ENCODE measurements at regions not wholly inside any gene's neighbourhood (a gene's known extent, or its start where the extent isn't known, plus 50 kb on each side); places are given as distances from the start of the nearest gene placed in this dataset.

GRCh38 chr3:72595927-72596610 is 252.2 kb downstream of the SHQ1 start:
- Histone ChIP-seq H3K4me1 (ENCODE audit: control insufficient read depth, insufficient read depth, low read length) (peaks cover 42% of the 10 kb centered on the region), H3K27ac (ENCODE audit: insufficient read depth, low read depth, low read length, poor library complexity, severe bottlenecking) (no peak overlapping the region), H3K27me3 (ENCODE audit: control insufficient read depth, insufficient read depth, low read length, poor library complexity, severe bottlenecking) (peaks cover 5% of the 10 kb centered on the region), H3K36me3 (ENCODE audit: control insufficient read depth, insufficient read depth, low read length) (no peaks in the 10 kb centered on the region), H3K9me3 (ENCODE audit: control insufficient read depth, low read length) (no peaks in the 10 kb centered on the region), H3K4me3 (ENCODE audit: insufficient read depth, low read depth, low read length) (no peak overlapping the region)
- 82% methylated on average over 7 of the region's 7 CpGs for WGBS, 2 experiments

GRCh38 chr3:72595376-72595775 is 252.9 kb downstream of the SHQ1 start:
- H3K27me3 ChIP-seq (ENCODE audit: control insufficient read depth, insufficient read depth, low read length, poor library complexity, severe bottlenecking): peaks cover 5% of the 10 kb centered on the region
- WGBS, 2 experiments: 84 to 86% methylated on average over 4 of the region's 4 CpGs

GRCh38 chr3:72594615-72595215 is 253.5 kb downstream of the SHQ1 start:
- no peaks in the 10 kb centered on the region for H3K9me3 ChIP-seq (ENCODE audit: control insufficient read depth, low read length)
- peaks cover 45% of the 10 kb centered on the region for H3K4me1 ChIP-seq (ENCODE audit: control insufficient read depth, insufficient read depth, low read length)
- peaks cover 7% of the 10 kb centered on the region for H3K27me3 ChIP-seq (ENCODE audit: control insufficient read depth, insufficient read depth, low read length, poor library complexity, severe bottlenecking)
- H3K4me3 ChIP-seq (ENCODE audit: insufficient read depth, low read depth, low read length): no peak overlapping the region
- 93 to 96% methylated on average over 3 of the region's 3 CpGs for WGBS, 2 experiments
- H3K27ac ChIP-seq (ENCODE audit: insufficient read depth, low read depth, low read length, poor library complexity, severe bottlenecking): no peak overlapping the region
- no peaks in the 10 kb centered on the region for H3K36me3 ChIP-seq (ENCODE audit: control insufficient read depth, insufficient read depth, low read length)

More at GRCh38 chr3:72595376-72595775, 252.9 kb downstream of the SHQ1 start:
- Histone ChIP-seq H3K4me3 (ENCODE audit: insufficient read depth, low read depth, low read length) (no peak overlapping the region), H3K9me3 (ENCODE audit: control insufficient read depth, low read length) (no peaks in the 10 kb centered on the region), H3K27ac (ENCODE audit: insufficient read depth, low read depth, low read length, poor library complexity, severe bottlenecking) (no peak overlapping the region), H3K4me1 (ENCODE audit: control insufficient read depth, insufficient read depth, low read length) (peaks cover 45% of the 10 kb centered on the region), H3K36me3 (ENCODE audit: control insufficient read depth, insufficient read depth, low read length) (no peaks in the 10 kb centered on the region)

- peaks cover 14% of the 10 kb centered on the region for H3K27me3 ChIP-seq (ENCODE audit: control insufficient read depth, insufficient read depth, low read length, poor library complexity, severe bottlenecking)
- no peak overlapping the region for H3K27ac ChIP-seq (ENCODE audit: insufficient read depth, low read depth, low read length, poor library complexity, severe bottlenecking)
- peaks cover 45% of the 10 kb centered on the region for H3K4me1 ChIP-seq (ENCODE audit: control insufficient read depth, insufficient read depth, low read length)
- 85% methylated on average over 4 to 5 of the region's 5 CpGs for WGBS, 2 experiments
- no peaks in the 10 kb centered on the region for H3K36me3 ChIP-seq (ENCODE audit: control insufficient read depth, insufficient read depth, low read length)
- no peaks in the 10 kb centered on the region for H3K9me3 ChIP-seq (ENCODE audit: control insufficient read depth, low read length)
- no peak overlapping the region for H3K4me3 ChIP-seq (ENCODE audit: insufficient read depth, low read depth, low read length)
Observed at GRCh38 chr3:72593881-72594397, 254.3 kb downstream of the SHQ1 start.

- Histone ChIP-seq H3K9me3 (ENCODE audit: control insufficient read depth, low read length) (no peaks in the 10 kb centered on the region), H3K27ac (ENCODE audit: insufficient read depth, low read depth, low read length, poor library complexity, severe bottlenecking) (peak overlapping the region; percentile 96), H3K4me3 (ENCODE audit: insufficient read depth, low read depth, low read length) (no peak overlapping the region), H3K36me3 (ENCODE audit: control insufficient read depth, insufficient read depth, low read length) (no peaks in the 10 kb centered on the region), H3K27me3 (ENCODE audit: control insufficient read depth, insufficient read depth, low read length, poor library complexity, severe bottlenecking) (peaks cover 22% of the 10 kb centered on the region), H3K4me1 (ENCODE audit: control insufficient read depth, insufficient read depth, low read length) (peaks cover 31% of the 10 kb centered on the region)
- WGBS, 2 experiments: 40 to 42% methylated on average over 14 of the region's 14 CpGs
Observed at GRCh38 chr3:72591522-72592421, 256.5 kb downstream of the SHQ1 start.

- peaks cover 27% of the 10 kb centered on the region for H3K4me1 ChIP-seq (ENCODE audit: control insufficient read depth, insufficient read depth, low read length)
- no peaks in the 10 kb centered on the region for H3K9me3 ChIP-seq (ENCODE audit: control insufficient read depth, low read length)
- 2 to 4% methylated on average over 12 of the region's 12 CpGs for WGBS, 2 experiments
- no peak overlapping the region for H3K4me3 ChIP-seq (ENCODE audit: insufficient read depth, low read depth, low read length)
- H3K27me3 ChIP-seq (ENCODE audit: control insufficient read depth, insufficient read depth, low read length, poor library complexity, severe bottlenecking): peaks cover 30% of the 10 kb centered on the region
- H3K27ac ChIP-seq (ENCODE audit: insufficient read depth, low read depth, low read length, poor library complexity, severe bottlenecking): peak overlapping the region; percentile 96
- no peaks in the 10 kb centered on the region for H3K36me3 ChIP-seq (ENCODE audit: control insufficient read depth, insufficient read depth, low read length)
Observed at GRCh38 chr3:72590732-72591221, 257.5 kb downstream of the SHQ1 start.

- peaks cover 36% of the 10 kb centered on the region for H3K27me3 ChIP-seq (ENCODE audit: control insufficient read depth, insufficient read depth, low read length, poor library complexity, severe bottlenecking)
- no peak overlapping the region for H3K4me3 ChIP-seq (ENCODE audit: insufficient read depth, low read depth, low read length)
- no peaks in the 10 kb centered on the region for H3K36me3 ChIP-seq (ENCODE audit: control insufficient read depth, insufficient read depth, low read length)
- 87 to 94% methylated on average over 3 of the region's 3 CpGs for WGBS, 2 experiments
- H3K27ac ChIP-seq (ENCODE audit: insufficient read depth, low read depth, low read length, poor library complexity, severe bottlenecking): no peak overlapping the region
- H3K4me1 ChIP-seq (ENCODE audit: control insufficient read depth, insufficient read depth, low read length): peaks cover 21% of the 10 kb centered on the region
- no peaks in the 10 kb centered on the region for H3K9me3 ChIP-seq (ENCODE audit: control insufficient read depth, low read length)
Observed at GRCh38 chr3:72587282-72587681, 261.0 kb downstream of the SHQ1 start.

- H3K4me3 ChIP-seq (ENCODE audit: insufficient read depth, low read depth, low read length): no peak overlapping the region
- H3K4me1 ChIP-seq (ENCODE audit: control insufficient read depth, insufficient read depth, low read length): peaks cover 15% of the 10 kb centered on the region
- peaks cover 37% of the 10 kb centered on the region for H3K27me3 ChIP-seq (ENCODE audit: control insufficient read depth, insufficient read depth, low read length, poor library complexity, severe bottlenecking)
- WGBS, 2 experiments: 90 to 93% methylated on average over 7 of the region's 7 CpGs
- H3K9me3 ChIP-seq (ENCODE audit: control insufficient read depth, low read length): no peaks in the 10 kb centered on the region
- no peak overlapping the region for H3K27ac ChIP-seq (ENCODE audit: insufficient read depth, low read depth, low read length, poor library complexity, severe bottlenecking)
- no peaks in the 10 kb centered on the region for H3K36me3 ChIP-seq (ENCODE audit: control insufficient read depth, insufficient read depth, low read length)
Observed at GRCh38 chr3:72586694-72587093, 261.6 kb downstream of the SHQ1 start.

- 91 to 94% methylated on average over 4 of the region's 4 CpGs for WGBS, 2 experiments
- H3K36me3 ChIP-seq (ENCODE audit: control insufficient read depth, insufficient read depth, low read length): no peaks in the 10 kb centered on the region
- no peak overlapping the region for H3K27ac ChIP-seq (ENCODE audit: insufficient read depth, low read depth, low read length, poor library complexity, severe bottlenecking)
- no peaks in the 10 kb centered on the region for H3K9me3 ChIP-seq (ENCODE audit: control insufficient read depth, low read length)
- no peak overlapping the region for H3K4me3 ChIP-seq (ENCODE audit: insufficient read depth, low read depth, low read length)
- H3K4me1 ChIP-seq (ENCODE audit: control insufficient read depth, insufficient read depth, low read length): peaks cover 8% of the 10 kb centered on the region
- H3K27me3 ChIP-seq (ENCODE audit: control insufficient read depth, insufficient read depth, low read length, poor library complexity, severe bottlenecking): peaks cover 43% of the 10 kb centered on the region
Observed at GRCh38 chr3:72585966-72586365, 262.3 kb downstream of the SHQ1 start.

- 93 to 95% methylated on average over 2 of the region's 2 CpGs for WGBS, 2 experiments
- Histone ChIP-seq H3K9me3 (ENCODE audit: control insufficient read depth, low read length) (no peaks in the 10 kb centered on the region), H3K4me3 (ENCODE audit: insufficient read depth, low read depth, low read length) (no peak overlapping the region), H3K4me1 (ENCODE audit: control insufficient read depth, insufficient read depth, low read length) (peaks cover 6% of the 10 kb centered on the region), H3K27ac (ENCODE audit: insufficient read depth, low read depth, low read length, poor library complexity, severe bottlenecking) (no peak overlapping the region), H3K36me3 (ENCODE audit: control insufficient read depth, insufficient read depth, low read length) (no peaks in the 10 kb centered on the region), H3K27me3 (ENCODE audit: control insufficient read depth, insufficient read depth, low read length, poor library complexity, severe bottlenecking) (peaks cover 36% of the 10 kb centered on the region)
Observed at GRCh38 chr3:72584262-72584661, 264.0 kb downstream of the SHQ1 start.
